SU-DHL-6 (cell line): ENCODE measurements at regions not wholly inside any gene's neighbourhood (a gene's known extent, or its start where the extent isn't known, plus 50 kb on each side); places are given as distances from the start of the nearest gene placed in this dataset.

Source experiments
- EZH2phosphoT487 ChIP-seq: fragments of 200-600 bp; sonication (generic), shearing (Covaris generic); conservative IDR thresholded peaks from 2 replicates; pipeline ENCODE4 v1.6.1; 2018; ENCODE audit warnings: mild to moderate bottlenecking, antibody characterized with exemption, low read length, moderate library complexity, mixed read lengths
- TF ChIP-seq, protein P1 (sequence below): fragments of 200-600 bp; sonication (generic); IDR thresholded peaks from one replicate; pipeline ENCODE4 v1.5.1; 2017; ENCODE audit warnings: antibody characterized with exemption, mild to moderate bottlenecking, low read length, moderate library complexity; ENCODE audit not compliant: insufficient read depth, poor library complexity, severe bottlenecking

DNA sequence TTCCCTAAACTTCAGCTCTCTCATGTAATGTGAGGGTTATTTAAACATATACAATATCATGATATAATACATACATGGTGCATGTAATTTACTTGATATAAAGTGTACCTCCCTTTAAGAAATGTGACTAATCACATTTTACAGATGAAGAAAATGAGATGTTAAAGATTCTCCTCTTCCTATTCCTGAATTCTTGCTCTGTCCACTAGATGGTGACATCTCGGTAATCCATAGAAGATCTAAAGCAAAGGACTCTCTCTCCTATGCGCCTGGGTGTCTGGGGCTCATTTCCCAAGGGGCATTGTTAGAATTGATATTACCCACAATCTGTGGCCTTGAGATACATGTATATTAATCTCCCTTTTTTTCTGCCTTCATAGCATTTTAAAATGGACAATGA lies 804.9 kb downstream of the RAB28 start:
- TF ChIP-seq, protein P1, sequence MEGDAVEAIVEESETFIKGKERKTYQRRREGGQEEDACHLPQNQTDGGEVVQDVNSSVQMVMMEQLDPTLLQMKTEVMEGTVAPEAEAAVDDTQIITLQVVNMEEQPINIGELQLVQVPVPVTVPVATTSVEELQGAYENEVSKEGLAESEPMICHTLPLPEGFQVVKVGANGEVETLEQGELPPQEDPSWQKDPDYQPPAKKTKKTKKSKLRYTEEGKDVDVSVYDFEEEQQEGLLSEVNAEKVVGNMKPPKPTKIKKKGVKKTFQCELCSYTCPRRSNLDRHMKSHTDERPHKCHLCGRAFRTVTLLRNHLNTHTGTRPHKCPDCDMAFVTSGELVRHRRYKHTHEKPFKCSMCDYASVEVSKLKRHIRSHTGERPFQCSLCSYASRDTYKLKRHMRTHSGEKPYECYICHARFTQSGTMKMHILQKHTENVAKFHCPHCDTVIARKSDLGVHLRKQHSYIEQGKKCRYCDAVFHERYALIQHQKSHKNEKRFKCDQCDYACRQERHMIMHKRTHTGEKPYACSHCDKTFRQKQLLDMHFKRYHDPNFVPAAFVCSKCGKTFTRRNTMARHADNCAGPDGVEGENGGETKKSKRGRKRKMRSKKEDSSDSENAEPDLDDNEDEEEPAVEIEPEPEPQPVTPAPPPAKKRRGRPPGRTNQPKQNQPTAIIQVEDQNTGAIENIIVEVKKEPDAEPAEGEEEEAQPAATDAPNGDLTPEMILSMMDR: no peak
- TF ChIP-seq EZH2phosphoT487: no peak
